Thyroid gland (tissue), 4 donors: ENCODE measurements at regions not wholly inside any gene's neighbourhood (a gene's known extent, or its start where the extent isn't known, plus 50 kb on each side); places are given as distances from the start of the nearest gene placed in this dataset.

Experiments used
- DNase-seq, 2 donors: peaks; one replicate each; pipeline ENCODE4 v3.0.0-alpha.2; 2019
- H3K27ac ChIP-seq, 3 donors: fragments of 200-600 bp; sonication (generic); 1 replicate in 2 of 3; 2 replicates in 1 of 3; pipeline ENCODE4 v1.5.1; 2016 to 2019; ENCODE audit warnings: mild to moderate bottlenecking in 1 of 3, moderate library complexity in 1 of 3
- H3K27me3 ChIP-seq: fragments of 200-600 bp; sonication (generic); one replicate; pipeline ENCODE4 v1.5.1; 2019
- H3K36me3 ChIP-seq, 2 donors: fragments of 200-600 bp; sonication (generic); one replicate each; pipeline ENCODE4 v1.5.1; 2016 to 2019
- H3K4me1 ChIP-seq, 2 donors: fragments of 200-600 bp; sonication (generic); one replicate each; pipeline ENCODE4 v1.5.1; 2017 to 2019
- H3K4me3 ChIP-seq, 3 donors: fragments of 200-600 bp; sonication (generic); replicated peaks in 1 of 3; 1 replicate in 2 of 3; 2 replicates in 1 of 3; pipeline ENCODE4 v1.5.1; 2016; ENCODE audit warnings: mild to moderate bottlenecking in 1 of 3
- H3K9me3 ChIP-seq: fragments of 200-600 bp; sonication (generic); one replicate; pipeline ENCODE4 v1.5.1; 2017
- CTCF ChIP-seq, 6 experiments: fragments of 200-600 bp in 3 of 6; fragments of 450-650 bp in 3 of 6; sonication (generic) in 3 of 6; IDR thresholded peaks; one replicate each; pipeline ENCODE4 v1.5.1; 2016 to 2019; ENCODE audit warnings: antibody characterized with exemption in 6 of 6, mild to moderate bottlenecking in 2 of 6, inconsistent platforms in 1 of 6, moderate library complexity in 1 of 6
- POLR2A ChIP-seq, 2 donors: fragments of 450-650 bp; IDR thresholded peaks; one replicate each; pipeline ENCODE4 v1.6.1; 2017; ENCODE audit warnings: antibody characterized with exemption in 2 of 2, mild to moderate bottlenecking in 2 of 2, moderate library complexity in 1 of 2
- WGBS, 2 donors: methylation state at CpG; one replicate each; pipeline ENCODE4 v1.1.5; 2017; 5-methylcytosine and 5-hydroxymethylcytosine counted together
- intact Hi-C: fragments of 100-400 bp; cut with DNase I; formaldehyde crosslinking; loops from one replicate; pipeline ENCODE4 v1.15.1; 2023

GRCh38 chr4:19047279-19047880 is 1025.8 kb upstream of the LCORL start:
- WGBS, 2 donors, result 77 to 84% methylated on average over 2 of the region's 2 CpGs
- H3K4me3 ChIP-seq, result no peak overlapping the region
- H3K27ac ChIP-seq, result no peak overlapping the region
- H3K4me1 ChIP-seq, result no peaks in the 10 kb centered on the region
- H3K9me3 ChIP-seq, result no peaks in the 10 kb centered on the region
- no peak for TF ChIP-seq POLR2A (IDR thresholded peaks at IDR 0.05)
- TF ChIP-seq CTCF (IDR thresholded peaks at IDR 0.05), result no peak
- no peaks in the 10 kb centered on the region for H3K27me3 ChIP-seq
- DNase-seq, result no peak
- no peaks in the 10 kb centered on the region for H3K36me3 ChIP-seq
- intact Hi-C loops, result no loop called here

- TF ChIP-seq POLR2A (IDR thresholded peaks at IDR 0.05) (no peak), CTCF (IDR thresholded peaks at IDR 0.05) (no peak)
- H3K4me3 ChIP-seq, result no peak overlapping the region
- no peak overlapping the region for H3K27ac ChIP-seq
- DNase-seq, result no peak
- peaks cover 0 to 12% of the 10 kb centered on the region in 2 donors for H3K4me1 ChIP-seq
- intact Hi-C loops, result no loop called here
- no peaks in the 10 kb centered on the region for H3K27me3 ChIP-seq
- 92 to 95% methylated on average over 3 of the region's 3 CpGs for WGBS, 2 donors
- no peaks in the 10 kb centered on the region for H3K36me3 ChIP-seq
- no peaks in the 10 kb centered on the region for H3K9me3 ChIP-seq
Observed at GRCh38 chr4:19039816-19040215, 1018.3 kb upstream of the LCORL start.

GRCh38 chr4:19038231-19038630 is 1016.7 kb upstream of the LCORL start:
- intact Hi-C loops, result no loop called here
- no peak for DNase-seq
- Histone ChIP-seq H3K4me1 (peaks cover 0 to 14% of the 10 kb centered on the region in 2 donors), H3K27me3 (no peaks in the 10 kb centered on the region), H3K4me3 (no peak overlapping the region), H3K36me3 (no peaks in the 10 kb centered on the region), H3K27ac (no peak overlapping the region), H3K9me3 (no peaks in the 10 kb centered on the region)
- no peak for TF ChIP-seq POLR2A (IDR thresholded peaks at IDR 0.05)
- no peak for TF ChIP-seq CTCF (IDR thresholded peaks at IDR 0.05)

- Histone ChIP-seq H3K36me3 (no peaks in the 10 kb centered on the region), H3K9me3 (no peaks in the 10 kb centered on the region), H3K4me1 (peaks cover 19 to 29% of the 10 kb centered on the region in 2 donors), H3K4me3 (no peak overlapping the region), H3K27me3 (no peaks in the 10 kb centered on the region), H3K27ac (no peak overlapping the region)
- WGBS, 2 donors, result 79 to 85% methylated on average over 2 of the region's 2 CpGs
- intact Hi-C loops, result no loop called here
- no peak for DNase-seq
- TF ChIP-seq CTCF (IDR thresholded peaks at IDR 0.05) (no peak), POLR2A (IDR thresholded peaks at IDR 0.05) (no peak)
Observed at GRCh38 chr4:19033816-19034733, 1012.5 kb upstream of the LCORL start.

GRCh38 chr4:19030536-19030935 is 1009.0 kb upstream of the LCORL start:
- peaks cover 29 to 36% of the 10 kb centered on the region in 2 donors for H3K4me1 ChIP-seq
- DNase-seq, result no peak
- no peaks in the 10 kb centered on the region for H3K27me3 ChIP-seq
- H3K27ac ChIP-seq, result peak overlapping the region in 2 of 3 donors; percentile 4 to 43
- H3K9me3 ChIP-seq, result no peaks in the 10 kb centered on the region
- H3K36me3 ChIP-seq, result no peaks in the 10 kb centered on the region
- TF ChIP-seq POLR2A (IDR thresholded peaks at IDR 0.05) (no peak), CTCF (IDR thresholded peaks at IDR 0.05) (no peak)
- no peak overlapping the region for H3K4me3 ChIP-seq
- intact Hi-C loops, result no loop called here
